ENCODE measurements at regions not wholly inside any gene's neighbourhood (a gene's known extent, or its start where the extent isn't known, plus 50 kb on each side); places are given as distances from the start of the nearest gene placed in this dataset.

GRCh38 chr10:121211446-121211845 is 360.3 kb downstream of the WDR11 start:
- TF ChIP-seq, protein P1, sequence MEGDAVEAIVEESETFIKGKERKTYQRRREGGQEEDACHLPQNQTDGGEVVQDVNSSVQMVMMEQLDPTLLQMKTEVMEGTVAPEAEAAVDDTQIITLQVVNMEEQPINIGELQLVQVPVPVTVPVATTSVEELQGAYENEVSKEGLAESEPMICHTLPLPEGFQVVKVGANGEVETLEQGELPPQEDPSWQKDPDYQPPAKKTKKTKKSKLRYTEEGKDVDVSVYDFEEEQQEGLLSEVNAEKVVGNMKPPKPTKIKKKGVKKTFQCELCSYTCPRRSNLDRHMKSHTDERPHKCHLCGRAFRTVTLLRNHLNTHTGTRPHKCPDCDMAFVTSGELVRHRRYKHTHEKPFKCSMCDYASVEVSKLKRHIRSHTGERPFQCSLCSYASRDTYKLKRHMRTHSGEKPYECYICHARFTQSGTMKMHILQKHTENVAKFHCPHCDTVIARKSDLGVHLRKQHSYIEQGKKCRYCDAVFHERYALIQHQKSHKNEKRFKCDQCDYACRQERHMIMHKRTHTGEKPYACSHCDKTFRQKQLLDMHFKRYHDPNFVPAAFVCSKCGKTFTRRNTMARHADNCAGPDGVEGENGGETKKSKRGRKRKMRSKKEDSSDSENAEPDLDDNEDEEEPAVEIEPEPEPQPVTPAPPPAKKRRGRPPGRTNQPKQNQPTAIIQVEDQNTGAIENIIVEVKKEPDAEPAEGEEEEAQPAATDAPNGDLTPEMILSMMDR (IDR thresholded peaks at IDR 0.05; ENCODE audit: low read depth, low read length): no peak
- no peak for TF ChIP-seq POLR2A (IDR thresholded peaks at IDR 0.05; ENCODE audit: extremely low read depth, insufficient read length)
